ENCODE measurements at regions not wholly inside any gene's neighbourhood (a gene's known extent, or its start where the extent isn't known, plus 50 kb on each side); places are given as distances from the start of the nearest gene placed in this dataset.

DNA sequence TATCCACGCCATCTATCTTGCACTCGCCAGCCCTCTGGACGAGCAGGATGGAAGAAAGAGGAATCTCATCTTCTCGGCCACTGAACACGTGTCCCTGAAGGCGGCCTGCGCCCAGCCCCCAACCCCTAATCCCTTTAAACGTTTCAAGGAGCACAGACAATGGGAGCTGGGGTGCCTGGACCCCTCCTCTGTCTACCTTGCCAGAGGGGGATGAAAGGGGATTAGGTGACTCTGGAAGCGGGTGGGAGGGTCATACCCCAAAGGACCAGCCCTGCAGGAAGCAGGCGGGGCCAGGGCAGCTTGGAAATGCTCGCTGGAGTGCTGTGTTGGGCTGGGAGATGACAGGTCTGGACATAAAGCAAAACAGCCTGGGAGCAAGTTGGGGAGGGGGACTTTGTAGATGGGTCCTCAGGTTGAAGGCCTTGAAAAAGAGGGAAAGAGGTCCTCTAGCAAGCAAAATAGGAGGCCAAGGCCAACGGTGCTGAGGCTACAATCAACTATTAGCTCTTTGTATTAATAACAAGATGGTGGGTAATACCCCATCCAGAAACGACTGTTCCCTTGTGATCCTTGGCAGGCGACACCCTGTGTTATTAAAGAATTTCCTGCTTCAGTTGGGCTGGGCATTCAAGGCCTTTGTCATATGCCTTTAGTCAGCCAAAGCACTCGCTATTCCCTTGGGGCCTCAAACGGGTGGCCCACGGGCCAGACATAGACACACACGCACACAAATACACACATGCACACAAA is 126.5 kb upstream of the UNC5B start:
- Histone ChIP-seq H3K9me3 (ENCODE audit: control insufficient read depth in 1 of 2, insufficient read depth in 1 of 2, low read depth in 1 of 2, low read length in 2 of 2) (no peaks in the 10 kb centered on the region), H3K27me3 (ENCODE audit: insufficient read depth, low read length) (no peaks in the 10 kb centered on the region), H4K20me1 (ENCODE audit: insufficient read depth) (no peaks in the 10 kb centered on the region), H3K4me2 (ENCODE audit: low read length) (no peak overlapping the region), H3K79me2 (ENCODE audit: insufficient read depth, low read length) (no peaks in the 10 kb centered on the region), H3K9ac (ENCODE audit: low read length) (no peak overlapping the region), H3K27ac (ENCODE audit: low read depth, low read length) (no peak overlapping the region), H3K4me3 (replicated peaks in 1 of 2; ENCODE audit: low read depth in 1 of 2, low read length in 2 of 2) (no peak overlapping the region), H3K36me3 (ENCODE audit: control insufficient read depth in 1 of 2, insufficient read depth in 2 of 2, low read length in 2 of 2) (no peaks in the 10 kb centered on the region), H3K9me2 (ENCODE audit: insufficient read depth) (no peaks in the 10 kb centered on the region), H3K4me1 (ENCODE audit: control insufficient read depth in 1 of 2, insufficient read depth in 2 of 2, low read length in 2 of 2) (peaks cover 0 to 3% of the 10 kb centered on the region in 2 experiments; a peak in 1 of 4 replicates), H2AFZ (ENCODE audit: low read depth, low read length, poor library complexity, severe bottlenecking) (no peak overlapping the region)
- RAD21 ChIA-PET (ENCODE audit: low non-redundant PET in 1 of 2, low total read pairs in 2 of 2, uncharacterized antibody in 2 of 2, unreplicated experiment in 2 of 2), result no interaction called here
- DNase-seq (ENCODE audit: low read depth, low spot score), result no peak
- TF ChIP-seq RAD21 (IDR thresholded peaks at IDR 0.05; ENCODE audit: low read depth) (no peak), YY1 (IDR thresholded peaks at IDR 0.05; ENCODE audit: extremely low read depth, insufficient replicate concordance, low read depth, low read length) (no peak), FOSL1 (IDR thresholded peaks at IDR 0.05; ENCODE audit: low read depth) (no peak), CBX3 (IDR thresholded peaks at IDR 0.05; ENCODE audit: low read depth) (no peak), POLR2AphosphoS5 (IDR thresholded peaks at IDR 0.05; ENCODE audit: low read depth, low read length) (no peak), EZH2 (IDR thresholded peaks at IDR 0.05) (no peak), ZNF274 (IDR thresholded peaks at IDR 0.05; ENCODE audit: low read depth, low read length) (no peak), EGR1 (IDR thresholded peaks at IDR 0.05; ENCODE audit: low read depth) (no peak), REST (IDR thresholded peaks at IDR 0.05; ENCODE audit: low read depth) (no peak), SP1 (IDR thresholded peaks at IDR 0.05; ENCODE audit: low read depth) (no peak), SIN3A (IDR thresholded peaks at IDR 0.05; ENCODE audit: low read depth) (no peak), TCF7L2 (IDR thresholded peaks at IDR 0.05; ENCODE audit: borderline replicate concordance, extremely low read depth, insufficient read depth, insufficient read length) (no peak), SRF (IDR thresholded peaks at IDR 0.05; ENCODE audit: low read depth) (no peak), ELF1 (IDR thresholded peaks at IDR 0.05; ENCODE audit: borderline replicate concordance, low read depth) (no peak), EZH2phosphoT487 (IDR thresholded peaks at IDR 0.05; ENCODE audit: borderline replicate concordance) (no peak), JUND (IDR thresholded peaks at IDR 0.05) (no peak)
- TF ChIP-seq, protein P1, sequence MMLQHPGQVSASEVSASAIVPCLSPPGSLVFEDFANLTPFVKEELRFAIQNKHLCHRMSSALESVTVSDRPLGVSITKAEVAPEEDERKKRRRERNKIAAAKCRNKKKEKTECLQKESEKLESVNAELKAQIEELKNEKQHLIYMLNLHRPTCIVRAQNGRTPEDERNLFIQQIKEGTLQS (IDR thresholded peaks at IDR 0.05), result no peak
- TF ChIP-seq, protein P2, sequence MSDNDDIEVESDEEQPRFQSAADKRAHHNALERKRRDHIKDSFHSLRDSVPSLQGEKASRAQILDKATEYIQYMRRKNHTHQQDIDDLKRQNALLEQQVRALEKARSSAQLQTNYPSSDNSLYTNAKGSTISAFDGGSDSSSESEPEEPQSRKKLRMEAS (IDR thresholded peaks at IDR 0.05), result no peak
- TF ChIP-seq, protein P3, sequence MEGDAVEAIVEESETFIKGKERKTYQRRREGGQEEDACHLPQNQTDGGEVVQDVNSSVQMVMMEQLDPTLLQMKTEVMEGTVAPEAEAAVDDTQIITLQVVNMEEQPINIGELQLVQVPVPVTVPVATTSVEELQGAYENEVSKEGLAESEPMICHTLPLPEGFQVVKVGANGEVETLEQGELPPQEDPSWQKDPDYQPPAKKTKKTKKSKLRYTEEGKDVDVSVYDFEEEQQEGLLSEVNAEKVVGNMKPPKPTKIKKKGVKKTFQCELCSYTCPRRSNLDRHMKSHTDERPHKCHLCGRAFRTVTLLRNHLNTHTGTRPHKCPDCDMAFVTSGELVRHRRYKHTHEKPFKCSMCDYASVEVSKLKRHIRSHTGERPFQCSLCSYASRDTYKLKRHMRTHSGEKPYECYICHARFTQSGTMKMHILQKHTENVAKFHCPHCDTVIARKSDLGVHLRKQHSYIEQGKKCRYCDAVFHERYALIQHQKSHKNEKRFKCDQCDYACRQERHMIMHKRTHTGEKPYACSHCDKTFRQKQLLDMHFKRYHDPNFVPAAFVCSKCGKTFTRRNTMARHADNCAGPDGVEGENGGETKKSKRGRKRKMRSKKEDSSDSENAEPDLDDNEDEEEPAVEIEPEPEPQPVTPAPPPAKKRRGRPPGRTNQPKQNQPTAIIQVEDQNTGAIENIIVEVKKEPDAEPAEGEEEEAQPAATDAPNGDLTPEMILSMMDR (IDR thresholded peaks at IDR 0.05 in 2 of 3, conservative IDR thresholded peaks at IDR 0.05 in 1 of 3; ENCODE audit: borderline replicate concordance in 1 of 3, insufficient read depth in 1 of 3, low read depth in 2 of 3, low read length in 2 of 3), result no peak
- TF ChIP-seq, protein P4, sequence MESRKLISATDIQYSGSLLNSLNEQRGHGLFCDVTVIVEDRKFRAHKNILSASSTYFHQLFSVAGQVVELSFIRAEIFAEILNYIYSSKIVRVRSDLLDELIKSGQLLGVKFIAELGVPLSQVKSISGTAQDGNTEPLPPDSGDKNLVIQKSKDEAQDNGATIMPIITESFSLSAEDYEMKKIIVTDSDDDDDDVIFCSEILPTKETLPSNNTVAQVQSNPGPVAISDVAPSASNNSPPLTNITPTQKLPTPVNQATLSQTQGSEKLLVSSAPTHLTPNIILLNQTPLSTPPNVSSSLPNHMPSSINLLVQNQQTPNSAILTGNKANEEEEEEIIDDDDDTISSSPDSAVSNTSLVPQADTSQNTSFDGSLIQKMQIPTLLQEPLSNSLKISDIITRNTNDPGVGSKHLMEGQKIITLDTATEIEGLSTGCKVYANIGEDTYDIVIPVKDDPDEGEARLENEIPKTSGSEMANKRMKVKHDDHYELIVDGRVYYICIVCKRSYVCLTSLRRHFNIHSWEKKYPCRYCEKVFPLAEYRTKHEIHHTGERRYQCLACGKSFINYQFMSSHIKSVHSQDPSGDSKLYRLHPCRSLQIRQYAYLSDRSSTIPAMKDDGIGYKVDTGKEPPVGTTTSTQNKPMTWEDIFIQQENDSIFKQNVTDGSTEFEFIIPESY (IDR thresholded peaks at IDR 0.05; ENCODE audit: extremely low read depth, insufficient replicate concordance, low read length), result no peak
- no TSS peak for BruUV-seq (replicated peaks)
- no peak for ATAC-seq
- POLR2A ChIA-PET, result no interaction called here
- CTCF ChIA-PET, result no interaction called here
- intact Hi-C loops (cut with micrococcal nuclease), result no loop called here

Measured in HCT116 (cell line).